ENCODE measurements at regions not wholly inside any gene's neighbourhood (a gene's known extent, or its start where the extent isn't known, plus 50 kb on each side); places are given as distances from the start of the nearest gene placed in this dataset.

- no peak overlapping the region for H3K4me3 ChIP-seq
- H3K36me3 ChIP-seq: no peaks in the 10 kb centered on the region
- TF ChIP-seq CTCF (IDR thresholded peaks at IDR 0.05): no peak
- ATAC-seq: no peak
- intact Hi-C loops (cut with DNase I): no loop called here
- no peaks in the 10 kb centered on the region for H3K9me3 ChIP-seq
- no peaks in the 10 kb centered on the region for H3K27me3 ChIP-seq
- no peak for DNase-seq
- H3K4me1 ChIP-seq: peaks cover 6% of the 10 kb centered on the region
- no peak overlapping the region for H3K27ac ChIP-seq
Measured at GRCh38 chr2:177314722-177315264, 50.3 kb upstream of the NFE2L2 start.

- Histone ChIP-seq H3K4me1 (peaks cover 4% of the 10 kb centered on the region), H3K27ac (no peak overlapping the region), H3K4me3 (no peak overlapping the region), H3K9me3 (no peaks in the 10 kb centered on the region), H3K36me3 (no peaks in the 10 kb centered on the region), H3K27me3 (no peaks in the 10 kb centered on the region)
- intact Hi-C loops (cut with DNase I): no loop called here
- ATAC-seq: no peak
- TF ChIP-seq CTCF (IDR thresholded peaks at IDR 0.05): no peak
- DNase-seq: no peak
Measured at GRCh38 chr2:177315364-177315763, 50.8 kb upstream of the NFE2L2 start.

DNA sequence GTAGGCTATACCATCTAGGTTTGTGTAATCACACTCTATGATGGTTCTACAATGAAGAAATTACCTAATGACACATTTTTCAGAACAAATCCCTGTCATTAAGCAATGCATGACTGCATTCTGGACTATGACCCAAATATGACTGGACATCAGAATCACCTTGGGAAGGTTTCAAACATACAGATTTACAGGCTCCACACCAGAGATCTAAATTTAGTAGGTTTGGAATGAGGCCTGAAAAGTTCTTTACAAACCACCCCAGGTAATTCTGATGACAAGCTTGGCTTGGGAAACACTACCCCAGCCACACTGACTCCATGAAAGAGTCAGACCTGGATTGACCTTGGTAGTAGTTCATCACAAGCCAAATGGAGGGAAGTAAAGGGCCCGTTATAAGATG is 52.2 kb upstream of the NFE2L2 start:
- DNase-seq: no peak
- no peaks in the 10 kb centered on the region for H3K9me3 ChIP-seq
- ATAC-seq: no peak

DNA sequence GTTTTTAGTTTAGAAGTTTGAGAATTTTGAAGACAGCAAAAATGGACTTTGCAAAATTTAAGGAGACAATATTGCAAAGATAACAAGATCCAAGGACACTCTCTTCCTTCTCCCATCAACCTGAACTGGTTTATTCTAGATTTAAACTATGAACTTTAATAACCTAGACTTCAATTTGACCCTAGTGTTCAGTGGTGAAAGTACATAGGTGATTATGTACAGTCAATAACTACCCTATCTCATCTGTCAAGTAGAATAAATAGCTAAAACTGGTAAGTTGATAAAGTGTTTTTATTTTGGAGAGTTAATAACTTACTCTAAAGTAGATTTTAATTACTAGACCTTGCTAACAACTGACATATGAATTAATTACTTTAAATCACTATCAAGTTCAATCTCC is 52.9 kb upstream of the NFE2L2 start:
- peaks cover 6% of the 10 kb centered on the region for H3K36me3 ChIP-seq
- intact Hi-C loops (cut with DNase I): no loop called here
- ATAC-seq (no peak), DNase-seq (no peak)
- H3K27me3 ChIP-seq: no peaks in the 10 kb centered on the region
- H3K9me3 ChIP-seq: no peaks in the 10 kb centered on the region
- no peak overlapping the region for H3K4me3 ChIP-seq
- no peak for TF ChIP-seq CTCF (IDR thresholded peaks at IDR 0.05)
- H3K27ac ChIP-seq: no peak overlapping the region
- H3K4me1 ChIP-seq: no peaks in the 10 kb centered on the region

More for the DNA sequence above, 52.2 kb upstream of the NFE2L2 start:
- H3K36me3 ChIP-seq: peaks cover 5% of the 10 kb centered on the region
- no peak overlapping the region for H3K27ac ChIP-seq
- no peaks in the 10 kb centered on the region for H3K27me3 ChIP-seq
- intact Hi-C loops (cut with DNase I): no loop called here
- TF ChIP-seq CTCF (IDR thresholded peaks at IDR 0.05): no peak
- H3K4me3 ChIP-seq: no peak overlapping the region
- H3K4me1 ChIP-seq: no peaks in the 10 kb centered on the region

GRCh38 chr2:177317857-177318256 is 53.3 kb upstream of the NFE2L2 start:
- Histone ChIP-seq H3K9me3 (no peaks in the 10 kb centered on the region), H3K27me3 (no peaks in the 10 kb centered on the region), H3K4me1 (no peaks in the 10 kb centered on the region), H3K36me3 (peaks cover 6% of the 10 kb centered on the region), H3K4me3 (no peak overlapping the region), H3K27ac (no peak overlapping the region)
- no peak for TF ChIP-seq CTCF (IDR thresholded peaks at IDR 0.05)
- ATAC-seq (no peak), DNase-seq (no peak)
- intact Hi-C loops (cut with DNase I): no loop called here

DNA sequence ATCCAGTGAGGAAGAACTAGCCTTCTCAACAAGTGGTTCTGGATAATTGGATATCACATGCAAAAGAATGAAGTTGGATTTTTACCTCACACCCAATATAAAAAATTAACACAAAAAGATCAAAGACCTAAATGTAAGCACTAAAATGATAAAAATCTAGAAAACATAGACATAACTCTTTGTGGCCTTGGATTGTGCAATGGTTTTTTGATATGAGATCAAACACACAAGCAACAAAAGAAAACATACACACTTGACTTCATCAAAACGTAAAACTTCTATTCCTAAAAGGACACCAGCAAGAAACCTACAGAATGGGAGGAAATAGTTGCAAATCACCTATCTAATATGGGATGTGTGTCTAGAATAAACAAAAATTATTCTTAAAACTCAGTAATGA is 54.1 kb upstream of the NFE2L2 start:
- no peak for DNase-seq
- Histone ChIP-seq H3K27me3 (no peaks in the 10 kb centered on the region), H3K36me3 (peaks cover 6% of the 10 kb centered on the region), H3K27ac (no peak overlapping the region), H3K9me3 (no peaks in the 10 kb centered on the region), H3K4me1 (no peaks in the 10 kb centered on the region), H3K4me3 (no peak overlapping the region)
- TF ChIP-seq CTCF (IDR thresholded peaks at IDR 0.05): no peak
- intact Hi-C loops (cut with DNase I): no loop called here
- no peak for ATAC-seq
